H1 (cell line): ENCODE measurements at regions not wholly inside any gene's neighbourhood (a gene's known extent, or its start where the extent isn't known, plus 50 kb on each side); places are given as distances from the start of the nearest gene placed in this dataset.

Source experiments
- CTCF ChIA-PET: fragments of 300-600 bp; sonication (Branson Sonifier 250); formaldehyde crosslinking; loops from one replicate; lab custom pipeline; 2021; ENCODE audit not compliant: partially characterized antibody; lab: Charles Lee
- POLR2A ChIA-PET: fragments of 300-600 bp; sonication (Branson Sonifier 250); formaldehyde crosslinking; loops from one replicate; lab custom pipeline; 2021; ENCODE audit warnings: inconsistent platforms; ENCODE audit not compliant: partially characterized antibody; lab: Charles Lee
- DNase-seq, 2 experiments: peaks; one replicate each; pipeline versions ENCODE4 v3.0.0 to v3.0.0-alpha.2; 2010 to 2022; ENCODE audit warnings: low spot score in 2 of 2, low read depth in 1 of 2, mixed read lengths in 1 of 2
- FAIRE-seq: peaks from 2 replicates; lab custom pipeline; 2011; peaks lifted over from hg19 to GRCh38; lab: Jason Lieb, UNC
- H2AFZ ChIP-seq: 2 replicates; pipeline ENCODE4 v1.8.1; 2012; ENCODE audit warnings: low read length, inconsistent platforms
- H2AK5ac ChIP-seq: 2 replicates; pipeline ENCODE4 v1.6.1; 2013; ENCODE audit warnings: low read depth, low read length
- H2BK120ac ChIP-seq: replicated peaks from 2 replicates; pipeline ENCODE3; 2013; ENCODE audit warnings: low read depth, low read length, inconsistent platforms
- H2BK12ac ChIP-seq: 2 replicates; pipeline ENCODE4 v1.6.1; 2013; ENCODE audit warnings: low read depth, low read length
- H2BK15ac ChIP-seq: 2 replicates; pipeline ENCODE4 v1.6.1; 2013; ENCODE audit warnings: low read length
- H2BK20ac ChIP-seq: 2 replicates; pipeline ENCODE4 v1.6.1; 2013; ENCODE audit warnings: low read length
- H2BK5ac ChIP-seq: 2 replicates; pipeline ENCODE4 v1.6.1; 2013; ENCODE audit warnings: low read depth, low read length
- H3K14ac ChIP-seq: 2 replicates; pipeline ENCODE4 v1.6.1; 2013; ENCODE audit warnings: inconsistent platforms; ENCODE audit not compliant: insufficient read length
- H3K18ac ChIP-seq: 2 replicates; pipeline ENCODE4 v1.6.1; 2013; ENCODE audit warnings: low read length; ENCODE audit errors: extremely low read depth
- H3K23ac ChIP-seq: 2 replicates; pipeline ENCODE4 v1.6.1; 2013; ENCODE audit warnings: inconsistent platforms; ENCODE audit not compliant: insufficient read length
- H3K23me2 ChIP-seq: 2 replicates; pipeline ENCODE4 v1.6.1; 2013; ENCODE audit warnings: low read depth, low read length
- H3K27ac ChIP-seq: 2 replicates; pipeline ENCODE4 v1.6.1; 2011; ENCODE audit warnings: low read depth, low read length, inconsistent platforms
- H3K27me3 ChIP-seq, 4 experiments: replicated peaks in 1 of 4; 1 replicate in 1 of 4; 2 replicates in 3 of 4; pipeline versions ENCODE4 v1.6.1 to v1.8.1; 2011 to 2013; ENCODE audit warnings: low read length in 3 of 4, mild to moderate bottlenecking in 3 of 4, inconsistent platforms in 2 of 4, mixed read lengths in 2 of 4, moderate library complexity in 1 of 4; ENCODE audit not compliant: control insufficient read depth in 3 of 4, insufficient read depth in 3 of 4; ENCODE audit errors: extremely low read depth in 1 of 4
- H3K36me3 ChIP-seq, 4 experiments: 2 replicates each; pipeline versions ENCODE4 v1.6.1 to v1.8.1; 2011 to 2013; ENCODE audit warnings: mild to moderate bottlenecking in 4 of 4, low read length in 3 of 4, moderate library complexity in 2 of 4, control low read depth in 1 of 4, inconsistent platforms in 1 of 4; ENCODE audit not compliant: insufficient read depth in 4 of 4, control insufficient read depth in 2 of 4
- H3K4ac ChIP-seq: replicated peaks from 2 replicates; pipeline ENCODE3; 2013; ENCODE audit warnings: low read length, low read depth, mixed read lengths, inconsistent platforms; ENCODE audit not compliant: insufficient read length
- H3K4me1 ChIP-seq, 4 experiments: replicated peaks in 1 of 4; 1 replicate in 1 of 4; 2 replicates in 3 of 4; pipeline versions ENCODE4 v1.6.1 to v1.8.1; 2011 to 2013; ENCODE audit warnings: low read length in 3 of 4, inconsistent platforms in 2 of 4, mixed read lengths in 1 of 4; ENCODE audit not compliant: insufficient read depth in 4 of 4, control insufficient read depth in 3 of 4
- H3K4me2 ChIP-seq, 2 experiments: 2 replicates each; pipeline versions ENCODE4 v1.6.1 to v1.8.1; 2011 to 2013; ENCODE audit warnings: low read depth in 2 of 2, low read length in 2 of 2, control low read depth in 1 of 2, inconsistent platforms in 1 of 2, mild to moderate bottlenecking in 1 of 2; ENCODE audit not compliant: insufficient read depth in 1 of 2
- H3K4me3 ChIP-seq, 4 experiments: fragments of 200-600, 300-600 bp in 1 of 4; sonication (generic), shearing (Covaris generic), sonication (Bioruptor Twin) in 1 of 4; 2 replicates each; pipeline versions ENCODE4 v1.5.1 to v1.8.1; 2011 to 2016; ENCODE audit warnings: low read length in 4 of 4, low read depth in 3 of 4, control low read depth in 2 of 4, inconsistent platforms in 2 of 4, mild to moderate bottlenecking in 2 of 4, mixed read lengths in 1 of 4, moderate library complexity in 1 of 4; ENCODE audit not compliant: insufficient read depth in 2 of 4; ENCODE audit errors: extremely low read depth in 1 of 4
- H3K56ac ChIP-seq: replicated peaks from 2 replicates; pipeline ENCODE3; 2013; ENCODE audit warnings: low read depth, mild to moderate bottlenecking, mixed read lengths, low read length, inconsistent platforms; ENCODE audit not compliant: insufficient read length
- H3K79me1 ChIP-seq: 2 replicates; pipeline ENCODE4 v1.6.1; 2013; ENCODE audit warnings: low read depth, low read length, control low read depth
- H3K79me2 ChIP-seq, 2 experiments: 2 replicates each; pipeline versions ENCODE4 v1.6.1 to v1.8.1; 2012 to 2013; ENCODE audit warnings: low read length in 2 of 2, mild to moderate bottlenecking in 2 of 2, inconsistent platforms in 1 of 2; ENCODE audit not compliant: insufficient read depth in 2 of 2, control insufficient read depth in 1 of 2
- H3K9ac ChIP-seq, 4 experiments: replicated peaks in 1 of 4; 1 replicate in 1 of 4; 2 replicates in 3 of 4; pipeline versions ENCODE4 v1.6.1 to v1.8.1; 2011 to 2013; ENCODE audit warnings: low read depth in 3 of 4, low read length in 3 of 4, control low read depth in 2 of 4, mild to moderate bottlenecking in 2 of 4, moderate library complexity in 2 of 4, inconsistent platforms in 1 of 4; ENCODE audit errors: extremely low read depth in 1 of 4
- H3K9me3 ChIP-seq, 2 experiments: 2 replicates each; pipeline versions ENCODE4 v1.6.1 to v1.8.1; 2012 to 2013; ENCODE audit warnings: mild to moderate bottlenecking in 2 of 2, moderate library complexity in 2 of 2, control low read depth in 1 of 2, inconsistent platforms in 1 of 2, low read depth in 1 of 2, low read length in 1 of 2, mixed read lengths in 1 of 2; ENCODE audit not compliant: insufficient read depth in 2 of 2
- H4K20me1 ChIP-seq, 2 experiments: replicated peaks in 1 of 2; 2 replicates each; pipeline versions ENCODE3 to v1.8.1; 2011 to 2013; ENCODE audit warnings: inconsistent platforms in 2 of 2, low read length in 2 of 2, mild to moderate bottlenecking in 1 of 2; ENCODE audit not compliant: insufficient read depth in 2 of 2, control insufficient read depth in 1 of 2
- H4K5ac ChIP-seq: 2 replicates; pipeline ENCODE4 v1.6.1; 2013; ENCODE audit warnings: low read length, low read depth, mixed read lengths, inconsistent platforms; ENCODE audit not compliant: insufficient read length
- H4K8ac ChIP-seq: 2 replicates; pipeline ENCODE4 v1.8.0; 2013; ENCODE audit warnings: mild to moderate bottlenecking, moderate library complexity, low read length, inconsistent platforms; ENCODE audit not compliant: insufficient read depth; ENCODE audit errors: extremely low read depth
- H4K91ac ChIP-seq: replicated peaks from 2 replicates; pipeline ENCODE3; 2013; ENCODE audit warnings: low read length, mixed read lengths, inconsistent platforms; ENCODE audit not compliant: insufficient read length
- BRCA1 ChIP-seq: IDR thresholded peaks from 2 replicates; pipeline ENCODE4 v1.6.1; 2012; ENCODE audit warnings: low read depth, low read length, improper control_type of control experiment
- CHD1 ChIP-seq: IDR thresholded peaks from 2 replicates; pipeline ENCODE4 v1.6.1; 2012; ENCODE audit warnings: low read depth, low read length, improper control_type of control experiment
- EZH2 ChIP-seq: fragments of 200-600 bp; sonication (generic); IDR thresholded peaks from 2 replicates; pipeline ENCODE4 v1.7.1; 2012; ENCODE audit warnings: low read depth, mild to moderate bottlenecking, moderate library complexity, low read length, inconsistent platforms; ENCODE audit not compliant: severe bottlenecking
- KDM1A ChIP-seq: fragments of 200-600, 300-600 bp; sonication (generic); IDR thresholded peaks from 2 replicates; pipeline ENCODE4 v1.7.1; 2016; ENCODE audit warnings: mild to moderate bottlenecking, low read length, borderline replicate concordance
- MAFK ChIP-seq: IDR thresholded peaks from 2 replicates; pipeline ENCODE4 v1.6.1; 2012; ENCODE audit warnings: low read depth, mild to moderate bottlenecking, improper control_type of control experiment, low read length
- NRF1 ChIP-seq: IDR thresholded peaks from 2 replicates; pipeline ENCODE4 v1.6.1; 2011; ENCODE audit warnings: mild to moderate bottlenecking, low read depth, low read length, improper control_type of control experiment
- PHF8 ChIP-seq: fragments of 200-600 bp; sonication (generic); conservative IDR thresholded peaks from 2 replicates; pipeline ENCODE4 v1.7.1; 2012; ENCODE audit warnings: low read depth, mild to moderate bottlenecking, inconsistent platforms, low read length, moderate library complexity
- POLR2A ChIP-seq, 2 experiments: IDR thresholded peaks; 1 replicate in 1 of 2; 2 replicates in 1 of 2; pipeline ENCODE4 v1.6.1; 2011; ENCODE audit warnings: low read depth in 2 of 2, low read length in 2 of 2, mild to moderate bottlenecking in 2 of 2; ENCODE audit errors: control extremely low read depth in 1 of 2
- SAP30 ChIP-seq: fragments of 300-600 bp; sonication (generic); IDR thresholded peaks from 2 replicates; pipeline ENCODE4 v1.7.1; 2012; ENCODE audit warnings: low read length, moderate library complexity, mild to moderate bottlenecking, inconsistent platforms; ENCODE audit not compliant: insufficient read depth, insufficient replicate concordance
- SIRT6 ChIP-seq: IDR thresholded peaks from one replicate; pipeline ENCODE4 v1.7.1; 2012; ENCODE audit warnings: low read length, inconsistent platforms
- SRF ChIP-seq: IDR thresholded peaks from 2 replicates; pipeline ENCODE4 v1.6.1; 2011; ENCODE audit warnings: mild to moderate bottlenecking, low read depth, low read length, moderate library complexity
- TBP ChIP-seq: IDR thresholded peaks from 2 replicates; pipeline ENCODE4 v1.6.1; 2011; ENCODE audit warnings: low read depth, low read length, improper control_type of control experiment
- WGBS, 2 experiments: shearing (Covaris generic) in 1 of 2; methylation state at CpG; one replicate each; pipeline versions ENCODE4 v1.1.6 to v1.1.7; 2013 to 2015; ENCODE audit warnings: low lambda C conversion rate in 2 of 2, mixed read lengths in 2 of 2, inconsistent platforms in 1 of 2, low coverage in 1 of 2, missing lambda C conversion rate in 1 of 2; ENCODE audit not compliant: insufficient replicate concordance in 2 of 2, insufficient coverage in 1 of 2, insufficient read length in 1 of 2; ENCODE audit errors: extremely low coverage in 1 of 2, missing lambda C conversion rate in 1 of 2; 5-methylcytosine and 5-hydroxymethylcytosine counted together
- TF ChIP-seq, protein P1 (sequence below): IDR thresholded peaks from 2 replicates; pipeline ENCODE4 v1.6.1; 2012; ENCODE audit warnings: low read length, inconsistent platforms

DNA sequence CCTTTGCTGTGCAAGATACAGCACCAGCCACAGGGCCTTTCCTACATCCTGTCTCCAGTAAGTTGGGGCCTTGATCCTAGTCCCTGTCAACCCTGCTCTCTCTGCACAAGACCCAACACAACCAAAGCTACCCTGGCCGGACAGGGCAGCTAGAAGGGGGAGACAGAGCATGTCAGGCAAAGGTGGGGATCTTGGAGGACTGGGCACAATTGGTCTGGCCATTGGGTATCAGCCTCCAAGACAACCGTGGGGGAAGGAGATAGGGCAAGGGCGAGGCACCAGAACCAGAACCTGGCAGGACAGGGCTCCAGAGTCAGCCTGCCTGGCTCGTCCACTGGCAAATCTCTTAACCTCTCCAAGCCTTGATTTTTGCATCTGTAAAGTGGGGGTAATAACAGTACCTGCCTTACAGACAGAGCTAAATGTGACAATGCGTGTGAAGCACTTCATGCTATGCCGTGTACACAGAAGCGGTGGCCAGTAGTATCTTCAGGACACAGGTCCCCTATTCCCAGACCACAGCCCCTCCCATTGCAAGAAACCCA, 51.6 kb upstream of the CDKN2AIPNL start:
- ChIA-PET CTCF (interaction anchor here (0.7 to 5.1 kb wide), 19 partner anchors 8 to 124 kb away, joined by 3 to 36 read pairs (median 5); partner anchors contain the start of genes CDKN2AIPNL and JADE2), POLR2A (interaction anchor here (0.7 to 5.3 kb wide), 6 partner anchors 14 to 89 kb away, joined by 3 to 57 read pairs (median 4); partner anchors contain the start of gene JADE2)
- no peak overlapping the region for H3K56ac ChIP-seq
- H2BK12ac ChIP-seq = peak overlapping the region; percentile 53; the same call in 1 of the 2 replicates
- H2AK5ac ChIP-seq = no peak overlapping the region
- 89% methylated on average over 7 of the region's 7 CpGs; no CpG with 5 or more reads in 1 of the 2 experiments for WGBS, 2 experiments
- H3K4me2 ChIP-seq = no peak overlapping the region
- no peak for FAIRE-seq
- peak overlapping the region; percentile 13; the same call in 1 of the 2 replicates for H2BK5ac ChIP-seq
- H4K8ac ChIP-seq = no peak overlapping the region
- no peak overlapping the region for H3K27ac ChIP-seq
- no peak overlapping the region for H3K23ac ChIP-seq
- H3K9me3 ChIP-seq = no peaks in the 10 kb centered on the region
- no peaks in the 10 kb centered on the region for H3K36me3 ChIP-seq
- no peaks in the 10 kb centered on the region for H4K20me1 ChIP-seq
- H3K18ac ChIP-seq = no peak overlapping the region
- H2BK20ac ChIP-seq = no peak overlapping the region
- no peaks in the 10 kb centered on the region for H3K27me3 ChIP-seq
- no peak overlapping the region for H2BK120ac ChIP-seq
- no peak overlapping the region for H3K14ac ChIP-seq
- no peak overlapping the region for H3K4me3 ChIP-seq
- H3K4ac ChIP-seq = no peak overlapping the region
- no peak overlapping the region for H4K91ac ChIP-seq
- peaks cover 2 to 23% (median 5%) of the 10 kb centered on the region in 4 experiments for H3K4me1 ChIP-seq
- no peaks in the 10 kb centered on the region for H3K79me1 ChIP-seq
- peak overlapping the region; percentile 53; the same call in 1 of the 2 replicates for H2BK15ac ChIP-seq
- peaks cover 10% of the 10 kb centered on the region; the same call in 1 of the 2 replicates for H3K23me2 ChIP-seq
- no peak overlapping the region for H4K5ac ChIP-seq
- no peak for DNase-seq
- H3K9ac ChIP-seq = no peak overlapping the region
- H2AFZ ChIP-seq = no peak overlapping the region
- no peaks in the 10 kb centered on the region for H3K79me2 ChIP-seq
- TF ChIP-seq EZH2 = no peak
- no peak for TF ChIP-seq TBP
- TF ChIP-seq PHF8 = no peak
- TF ChIP-seq, protein P1, sequence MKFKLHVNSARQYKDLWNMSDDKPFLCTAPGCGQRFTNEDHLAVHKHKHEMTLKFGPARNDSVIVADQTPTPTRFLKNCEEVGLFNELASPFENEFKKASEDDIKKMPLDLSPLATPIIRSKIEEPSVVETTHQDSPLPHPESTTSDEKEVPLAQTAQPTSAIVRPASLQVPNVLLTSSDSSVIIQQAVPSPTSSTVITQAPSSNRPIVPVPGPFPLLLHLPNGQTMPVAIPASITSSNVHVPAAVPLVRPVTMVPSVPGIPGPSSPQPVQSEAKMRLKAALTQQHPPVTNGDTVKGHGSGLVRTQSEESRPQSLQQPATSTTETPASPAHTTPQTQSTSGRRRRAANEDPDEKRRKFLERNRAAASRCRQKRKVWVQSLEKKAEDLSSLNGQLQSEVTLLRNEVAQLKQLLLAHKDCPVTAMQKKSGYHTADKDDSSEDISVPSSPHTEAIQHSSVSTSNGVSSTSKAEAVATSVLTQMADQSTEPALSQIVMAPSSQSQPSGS = no peak
- no peak for TF ChIP-seq KDM1A
- TF ChIP-seq MAFK = no peak
- no peak for TF ChIP-seq BRCA1
- no peak for TF ChIP-seq SRF
- TF ChIP-seq NRF1 = no peak
- no peak for TF ChIP-seq POLR2A (IDR thresholded peaks at IDR 0.05; ENCODE audit: control extremely low read depth in 1 of 2, low read depth in 2 of 2, low read length in 2 of 2)
- TF ChIP-seq SAP30 = no peak
- no peak for TF ChIP-seq CHD1
- TF ChIP-seq SIRT6 = no peak
